Astrocyte of the hippocampus (primary cell): ENCODE measurements at regions not wholly inside any gene's neighbourhood (a gene's known extent, or its start where the extent isn't known, plus 50 kb on each side); places are given as distances from the start of the nearest gene placed in this dataset.

Source experiments
- DNase-seq: peaks from one replicate; pipeline ENCODE4 v3.0.0; 2011; ENCODE audit warnings: low read depth, low spot score

DNA sequence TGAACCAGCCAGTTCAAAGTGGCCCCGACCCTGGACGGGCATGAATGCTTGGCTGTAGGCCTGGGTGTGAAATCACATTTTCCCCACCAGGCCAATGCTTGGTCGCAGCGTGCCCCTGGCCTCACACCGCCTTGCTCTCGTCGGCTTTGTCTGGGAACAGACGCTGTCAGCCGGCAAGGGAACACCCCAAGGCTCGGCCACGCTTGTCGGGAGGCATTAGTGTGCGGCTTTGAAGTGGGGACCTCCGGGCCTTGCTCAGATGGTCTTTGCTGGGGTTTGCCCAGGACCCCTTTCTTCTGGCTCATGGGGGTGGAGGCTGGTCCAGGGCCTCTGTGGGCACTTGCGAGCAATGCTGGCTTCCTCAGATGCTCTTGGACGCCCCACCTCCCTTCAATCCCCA lies 79.1 kb downstream of the INHBB start:
- no peak for DNase-seq

- no peak for DNase-seq
These were observed 82.8 kb downstream of the INHBB start for GRCh38 chr2:120428748-120429147.

DNA sequence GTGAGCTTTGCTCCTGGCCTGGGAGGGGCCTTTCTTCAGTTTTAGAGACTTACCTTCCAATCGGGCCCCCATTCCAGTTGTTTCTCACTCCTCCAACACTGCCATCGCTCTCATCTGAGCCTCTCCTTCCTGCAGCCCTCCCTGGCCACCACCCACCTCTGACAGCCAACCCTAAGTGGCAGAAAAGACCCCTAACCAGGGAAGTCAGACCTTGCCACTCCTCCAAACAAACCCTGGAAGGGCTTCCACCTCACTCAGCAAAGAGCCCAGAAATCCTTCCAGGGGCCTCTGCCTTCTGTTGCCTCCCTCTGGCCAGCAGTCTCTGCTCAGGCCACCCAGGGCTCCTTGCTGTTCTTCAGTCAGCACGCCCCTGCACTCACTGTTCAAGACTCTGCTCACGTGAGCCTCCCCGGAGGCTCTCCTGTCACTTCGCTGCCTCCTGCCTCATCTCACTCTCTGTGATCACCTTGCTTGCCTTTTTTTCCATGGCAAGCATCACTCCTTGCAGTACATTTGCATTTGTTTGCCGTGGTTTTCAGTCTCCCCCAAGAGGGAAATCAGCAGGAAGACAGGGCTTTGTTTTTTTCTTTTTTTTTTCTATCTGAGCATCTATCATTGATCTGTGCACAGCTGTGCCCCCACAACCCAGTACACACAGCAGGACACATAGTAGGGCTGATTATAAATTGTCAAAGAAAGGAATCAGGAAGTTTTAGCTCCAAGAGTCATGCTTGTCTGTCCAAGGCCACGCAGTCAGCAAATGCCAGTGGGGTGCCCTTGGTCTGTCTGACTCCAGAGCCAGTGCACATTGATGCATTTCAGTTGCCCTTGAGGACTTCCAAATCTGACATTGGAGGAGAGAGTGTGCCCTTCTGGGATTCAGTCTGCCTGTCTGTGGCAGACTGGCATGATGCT lies 83.9 kb downstream of the INHBB start:
- DNase-seq, result no peak

DNA sequence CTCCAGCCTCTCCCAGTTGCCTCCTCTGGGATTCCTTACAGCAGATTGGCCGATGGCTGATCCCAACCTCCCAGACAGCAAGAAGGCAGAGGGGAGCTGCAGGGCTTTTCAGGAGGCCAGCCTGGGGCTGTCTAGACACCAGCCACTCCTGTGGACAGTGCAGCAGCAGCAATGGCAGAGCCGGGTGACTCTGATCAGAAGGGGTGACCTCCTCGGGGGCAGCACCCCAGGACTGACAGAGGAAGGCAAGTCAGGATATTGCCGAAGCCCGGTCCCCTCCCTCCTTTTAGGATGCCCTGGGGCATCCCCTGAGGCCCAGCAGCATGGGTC lies 84.5 kb downstream of the INHBB start:
- no peak for DNase-seq

DNA sequence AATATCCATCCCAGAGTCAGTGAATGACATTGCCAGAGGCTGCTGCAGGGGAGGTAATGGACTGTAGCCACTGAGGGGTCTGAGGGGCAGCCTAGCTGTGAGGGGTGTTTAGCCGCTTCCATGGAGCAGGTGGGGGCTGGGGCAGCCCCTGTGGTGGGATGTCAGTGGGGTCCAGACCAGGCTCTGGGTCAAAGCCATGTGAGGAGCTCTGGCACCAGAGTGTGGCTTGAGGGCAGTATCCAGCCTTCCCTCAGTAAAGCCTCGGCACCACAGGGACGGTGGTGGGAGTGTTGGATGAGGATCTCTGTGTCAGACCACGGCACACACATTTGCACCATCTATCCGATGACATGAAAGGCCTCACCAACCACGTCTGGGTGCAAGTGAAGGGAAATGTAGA lies 85.0 kb downstream of the INHBB start:
- DNase-seq, result no peak

DNA sequence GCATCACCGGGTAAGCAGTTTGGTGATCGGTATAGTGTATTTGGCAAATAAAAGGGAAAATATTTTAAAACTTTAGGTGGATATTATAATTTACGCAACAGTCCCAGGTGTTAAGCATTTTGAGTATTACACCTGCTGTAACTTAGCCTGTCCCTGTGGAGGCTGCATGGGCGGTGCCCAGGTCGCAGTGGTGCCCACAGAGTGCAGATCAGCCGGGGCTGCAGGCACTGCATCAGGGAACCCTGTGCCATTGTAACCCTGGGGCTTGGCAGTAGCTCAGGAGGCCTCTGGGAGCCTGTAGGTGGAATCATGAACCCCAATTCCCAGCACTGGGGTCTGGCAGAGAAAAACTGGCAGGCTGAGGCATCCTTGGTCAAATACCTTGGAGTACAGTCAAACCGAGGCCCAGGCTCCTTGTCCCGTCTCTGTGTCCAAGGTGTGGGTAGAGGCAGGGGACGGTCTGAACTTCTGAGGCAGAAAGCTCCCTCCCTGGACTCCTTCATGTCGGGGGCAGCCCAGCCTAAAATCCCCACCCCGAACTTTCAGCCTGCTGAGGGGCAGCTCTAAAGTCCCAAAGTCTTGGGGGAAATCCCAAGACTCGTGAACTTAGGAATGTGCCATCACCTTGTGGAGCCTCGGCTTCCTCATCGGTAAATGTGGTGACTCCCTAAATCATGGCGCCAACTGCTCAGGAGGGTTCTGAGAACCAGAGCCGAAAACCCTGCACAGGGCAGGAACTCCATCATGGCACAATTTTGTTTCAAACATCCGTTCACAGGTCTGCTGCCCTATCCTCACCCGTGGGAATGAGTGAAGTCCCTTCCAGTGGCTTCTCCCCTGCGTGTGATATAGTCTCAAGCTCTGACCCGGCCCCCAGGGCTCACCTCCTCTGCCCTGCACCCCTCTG lies 85.7 kb downstream of the INHBB start:
- no peak for DNase-seq

DNA sequence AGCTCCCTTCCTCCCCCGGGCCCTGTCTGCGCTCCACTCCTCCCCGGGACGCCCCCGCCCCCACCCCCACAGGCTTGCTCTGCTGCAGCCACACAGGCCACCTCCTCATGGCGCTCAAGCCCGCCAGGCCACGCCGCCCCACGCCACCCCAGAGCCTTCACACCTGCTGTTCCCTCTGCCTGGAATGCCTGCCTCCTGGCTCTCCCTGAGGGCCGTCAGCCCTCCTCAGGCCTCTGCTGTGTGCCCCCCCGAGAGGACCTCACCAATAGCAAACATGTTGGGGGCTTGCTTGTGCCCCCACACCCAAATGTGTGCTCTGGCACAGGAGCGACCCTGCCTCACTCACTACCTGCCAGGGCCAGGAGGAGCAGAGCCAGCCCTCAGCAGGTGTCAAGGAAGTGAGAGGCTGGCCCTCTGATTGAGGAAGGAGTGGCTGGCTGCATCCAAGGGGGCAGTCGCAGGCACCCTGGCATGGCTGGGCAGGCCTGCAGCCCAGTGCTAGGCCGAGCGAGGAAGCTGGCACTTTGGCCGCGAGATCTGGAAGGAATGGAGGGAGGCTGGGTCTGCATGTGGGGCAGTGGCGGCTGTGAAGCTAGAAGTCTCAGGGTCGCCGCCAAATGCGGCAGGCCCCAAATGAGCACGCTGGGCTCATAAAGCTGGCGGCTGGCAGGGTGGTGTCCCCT lies 86.5 kb downstream of the INHBB start:
- DNase-seq, result no peak

DNA sequence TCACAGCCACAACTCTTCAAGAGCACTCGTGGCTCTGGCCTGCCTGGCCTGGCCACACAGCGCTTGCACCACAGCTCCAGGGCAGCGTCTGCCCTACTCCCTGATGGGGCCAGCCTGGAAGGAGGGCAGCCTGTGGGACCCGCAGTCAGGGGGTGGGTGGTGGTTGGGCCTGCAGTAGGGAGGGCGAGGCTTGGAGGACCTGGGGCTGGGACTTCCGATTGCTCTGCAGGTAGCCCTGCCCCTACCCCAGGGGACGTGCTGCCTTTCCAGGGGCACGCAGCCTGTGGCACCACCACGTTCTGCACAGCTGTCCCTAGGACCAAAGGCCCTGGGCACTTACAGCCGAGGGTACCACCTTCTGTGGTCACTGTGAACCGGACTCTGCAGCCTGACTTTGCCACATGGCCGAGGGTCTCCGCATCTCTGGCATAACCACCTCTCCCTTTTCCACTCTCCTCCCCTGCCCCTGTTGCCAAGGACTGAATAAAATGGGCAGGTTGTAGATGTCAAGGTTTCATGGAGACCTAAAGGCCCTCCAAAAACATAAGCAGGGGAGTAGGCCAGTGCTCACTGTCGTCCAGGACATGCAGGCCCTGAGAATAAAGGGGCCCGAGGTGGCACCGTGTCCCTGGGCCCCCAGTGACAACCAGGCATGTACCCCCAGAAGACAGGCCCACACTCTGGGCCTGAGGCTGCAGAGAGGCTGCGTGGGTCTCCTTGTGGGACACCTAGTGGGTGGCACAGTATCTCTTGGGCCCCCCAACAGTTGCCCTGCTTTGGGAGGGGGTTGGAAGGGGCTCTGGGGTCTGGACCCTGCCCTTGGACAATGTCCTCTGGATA lies 87.3 kb downstream of the INHBB start:
- DNase-seq, result no peak

DNA sequence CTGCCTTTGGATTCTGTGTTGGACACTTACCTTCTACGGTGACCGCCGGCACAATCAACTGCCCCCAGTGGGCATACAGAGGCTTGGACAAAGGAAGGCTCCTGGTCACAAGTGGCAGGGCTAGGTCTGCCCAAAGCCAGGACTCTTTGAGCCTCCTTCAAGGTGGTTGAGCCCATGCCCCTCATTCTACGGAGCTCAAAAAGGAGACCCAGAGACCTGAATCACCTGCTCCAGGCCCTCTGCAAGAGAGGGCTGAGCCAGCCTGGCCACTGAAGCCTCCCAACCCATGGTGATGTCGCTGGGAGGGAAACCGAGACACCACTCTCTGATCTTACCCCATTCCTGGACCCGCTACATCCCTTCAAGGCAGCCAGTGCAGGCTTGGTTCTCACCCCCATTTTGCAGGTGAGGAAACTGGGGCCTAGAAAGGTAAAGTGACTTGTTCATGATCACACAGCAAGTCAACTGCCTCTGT lies 87.9 kb downstream of the INHBB start:
- no peak for DNase-seq

DNA sequence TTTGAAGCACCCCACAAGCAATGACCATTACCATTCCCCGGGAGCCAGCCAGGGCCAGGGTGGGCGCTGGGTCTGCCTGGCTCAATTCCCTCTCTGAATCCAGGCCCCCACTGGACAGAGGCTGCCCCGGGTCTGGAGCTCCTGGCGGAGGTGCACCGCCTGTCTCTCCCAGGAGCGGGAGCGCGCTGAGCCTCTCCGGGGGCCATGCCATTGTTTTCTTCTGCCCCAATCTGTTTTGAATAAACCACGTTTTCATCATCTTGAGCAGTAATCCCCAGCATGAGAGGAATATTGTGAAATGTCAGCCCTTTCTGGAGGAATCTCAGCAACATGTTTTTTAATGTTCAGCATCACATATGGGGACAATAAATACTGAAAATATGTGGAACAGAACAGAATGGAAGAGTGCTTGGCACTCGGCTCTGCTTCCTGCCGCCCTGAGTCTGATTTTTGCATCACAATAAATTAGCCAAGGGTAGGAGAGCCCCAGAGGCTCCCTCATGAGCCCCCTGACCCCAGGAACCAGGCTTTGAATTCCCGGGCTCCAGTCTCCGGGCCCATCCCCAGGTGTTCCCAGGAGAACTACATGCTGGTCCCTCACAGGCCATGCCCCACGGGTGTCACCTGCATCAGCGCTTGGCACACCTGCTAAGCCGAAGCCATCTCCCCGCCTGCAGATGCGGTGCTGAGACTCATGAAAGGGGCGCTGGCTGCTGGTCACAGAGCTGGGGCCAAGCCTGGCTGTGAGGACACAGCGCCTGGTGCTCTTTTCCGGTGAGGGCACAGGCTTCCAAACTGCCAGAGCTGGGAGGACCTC lies 88.8 kb downstream of the INHBB start:
- no peak for DNase-seq

- no peak for DNase-seq
These were observed 89.9 kb downstream of the INHBB start for GRCh38 chr2:120435671-120436459.

DNA sequence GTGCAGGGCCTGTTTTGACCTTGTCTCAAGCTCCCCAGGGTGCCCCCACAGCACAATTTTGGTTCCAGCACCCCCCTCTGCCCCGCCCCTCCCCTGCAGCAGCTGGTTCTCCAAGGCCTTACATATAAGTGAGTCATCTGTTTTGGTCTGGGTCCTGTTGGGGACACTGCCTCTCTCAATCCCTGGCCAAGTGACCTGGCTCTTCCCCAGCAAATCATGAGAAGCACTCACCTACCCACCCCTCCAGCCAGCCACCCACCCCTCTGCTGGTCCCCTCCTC lies 90.5 kb downstream of the INHBB start:
- no peak for DNase-seq

DNA sequence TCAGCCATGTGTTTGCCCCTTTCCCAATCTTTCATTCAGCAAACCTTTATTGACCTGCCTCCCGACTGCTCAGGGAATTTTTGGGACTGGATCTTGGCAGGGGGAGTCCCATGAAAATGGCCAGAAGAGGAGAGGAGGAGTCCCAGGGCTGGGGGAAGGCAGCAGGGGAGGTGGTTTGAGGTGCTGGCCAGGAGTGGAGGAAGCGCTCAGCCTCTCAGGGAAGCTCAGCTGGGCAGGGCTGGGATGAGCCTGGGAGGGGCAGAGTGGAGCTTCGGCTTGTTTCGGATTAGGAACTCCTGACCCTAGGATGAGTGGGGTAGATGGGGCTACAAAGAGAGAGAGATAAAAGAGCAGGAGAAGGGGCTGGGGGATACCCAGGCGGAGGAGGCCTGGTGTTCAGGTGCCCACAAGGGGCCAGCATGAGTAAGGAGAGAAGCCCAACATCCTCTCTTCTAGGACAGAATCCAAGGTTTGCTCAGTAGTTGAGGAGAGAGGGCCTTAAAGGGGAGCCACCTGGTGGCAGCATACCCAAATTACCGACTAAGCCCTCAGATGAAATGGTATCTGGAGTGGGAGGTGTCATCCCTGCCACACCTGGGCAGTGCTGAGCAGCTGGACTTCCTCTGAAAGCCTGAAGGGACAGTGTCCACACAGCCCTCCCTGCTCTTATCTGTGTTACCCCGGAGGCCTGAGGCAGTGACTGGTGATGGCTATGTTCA lies 91.1 kb downstream of the INHBB start:
- peak; percentile 52 for DNase-seq

- DNase-seq, result no peak
These were observed 91.7 kb downstream of the INHBB start for GRCh38 chr2:120437604-120438000.

DNA sequence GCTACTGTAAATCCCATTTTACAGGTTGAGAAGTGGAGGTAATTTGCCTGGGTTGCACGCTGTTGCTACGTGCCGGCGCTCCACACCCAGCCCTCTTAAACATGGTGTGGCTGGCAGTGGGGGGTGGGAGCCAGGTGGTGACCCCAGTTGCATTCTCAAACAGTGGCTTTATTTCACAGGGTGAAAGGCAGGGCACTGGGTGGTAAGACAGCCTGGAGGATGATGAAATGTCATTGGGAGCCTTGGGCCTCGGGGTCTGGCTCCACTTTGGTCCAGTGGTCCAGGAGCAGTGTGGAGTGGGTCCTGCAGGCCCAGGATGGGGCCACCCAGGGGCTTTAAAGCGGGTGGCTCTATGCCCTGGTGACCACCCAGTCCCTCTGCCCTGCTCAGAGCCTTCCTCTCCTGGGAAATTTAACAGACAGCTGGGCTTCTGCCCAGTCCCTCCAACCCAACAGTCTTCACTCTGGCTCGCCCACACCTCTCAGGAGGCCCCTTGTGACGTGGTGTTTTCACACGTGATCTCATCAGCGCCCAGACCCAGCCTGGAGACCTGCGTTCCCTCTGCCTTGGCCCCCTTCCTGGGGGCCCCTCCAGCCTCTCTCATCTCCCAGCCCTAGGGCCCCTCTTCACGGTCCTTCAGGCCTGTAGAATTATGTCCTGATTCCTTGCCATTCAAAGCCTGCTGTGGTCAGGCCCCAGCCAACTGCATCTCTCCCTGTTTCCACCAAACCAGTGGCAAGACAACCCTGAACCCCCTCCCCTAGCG lies 92.5 kb downstream of the INHBB start:
- no peak for DNase-seq

DNA sequence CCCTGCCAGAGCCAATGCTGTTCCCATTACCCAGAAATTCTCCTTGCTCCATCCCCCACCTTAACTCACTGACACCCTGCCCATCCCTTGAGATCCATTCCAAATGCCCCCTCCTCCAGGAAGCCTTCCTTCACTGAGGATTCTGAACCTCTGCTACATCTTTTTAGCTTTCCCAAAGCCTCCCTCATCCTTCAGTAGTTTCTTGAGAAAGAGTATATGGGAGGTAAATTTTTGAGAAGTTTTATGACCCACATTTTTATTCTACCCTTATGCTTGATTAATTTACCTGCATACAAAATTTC lies 93.1 kb downstream of the INHBB start:
- DNase-seq, result no peak

DNA sequence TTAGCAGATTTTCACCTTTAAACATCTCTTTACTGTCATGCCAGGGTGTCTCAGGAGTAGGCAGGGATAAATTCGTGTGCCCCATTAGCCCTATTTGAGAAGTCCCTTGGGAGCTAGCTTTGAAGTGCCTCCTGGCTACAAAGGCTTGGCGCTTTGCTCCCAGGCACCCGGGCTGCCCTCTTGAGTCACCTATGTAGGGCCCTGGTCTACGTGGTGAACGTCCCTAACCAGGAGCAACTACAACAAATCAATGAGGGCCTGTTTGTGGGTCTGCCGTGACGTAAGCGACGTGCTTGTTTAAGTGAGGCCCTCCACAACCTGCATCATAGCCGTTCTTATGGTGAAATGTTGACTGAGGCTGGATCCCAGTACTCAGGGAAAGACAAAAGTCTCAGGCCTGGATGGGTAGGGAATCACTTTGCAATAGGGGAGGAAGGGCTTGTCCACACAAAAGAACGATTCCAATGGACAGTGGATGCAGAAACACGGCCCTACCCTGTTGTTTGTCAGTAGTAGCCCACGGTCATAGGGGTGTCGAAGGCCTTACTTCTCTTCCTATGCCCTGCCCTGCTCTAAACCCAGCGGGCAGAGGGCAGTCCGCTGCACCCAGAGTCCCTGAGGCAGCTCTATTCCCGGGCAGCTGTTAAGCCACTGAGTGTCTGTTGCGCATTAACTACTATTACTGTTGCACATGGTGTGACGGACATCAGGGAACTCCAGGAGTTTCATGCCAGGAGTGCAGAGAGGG lies 93.9 kb downstream of the INHBB start:
- no peak for DNase-seq
